ENCODE measurements at regions not wholly inside any gene's neighbourhood (a gene's known extent, or its start where the extent isn't known, plus 50 kb on each side); places are given as distances from the start of the nearest gene placed in this dataset.
"Not testable (repeated sequence)": the region's sequence is repeated elsewhere in the genome, so short reads cannot be mapped to it uniquely, and the experiment has no call there.

DNA sequence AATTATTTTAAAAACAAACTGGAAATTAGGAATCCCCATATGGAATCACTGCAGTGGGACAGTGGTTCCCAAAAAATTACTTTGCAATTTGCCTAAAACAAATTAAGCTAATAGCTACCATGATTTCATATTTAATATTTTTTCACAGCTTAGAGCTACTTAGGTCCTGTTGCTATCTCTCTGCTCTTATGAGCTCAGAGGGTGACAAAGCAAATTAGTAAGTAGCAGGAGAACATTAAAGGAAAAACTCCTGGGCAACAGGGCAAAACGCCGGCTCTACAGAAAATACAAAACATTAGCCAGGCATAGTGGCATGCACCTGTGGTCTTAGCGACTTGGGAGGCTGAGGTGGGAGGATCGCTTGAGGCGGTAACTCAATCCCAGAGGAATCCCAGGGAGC, 83.8 kb upstream of the RPRML start:
- TF ChIP-seq, protein P1, sequence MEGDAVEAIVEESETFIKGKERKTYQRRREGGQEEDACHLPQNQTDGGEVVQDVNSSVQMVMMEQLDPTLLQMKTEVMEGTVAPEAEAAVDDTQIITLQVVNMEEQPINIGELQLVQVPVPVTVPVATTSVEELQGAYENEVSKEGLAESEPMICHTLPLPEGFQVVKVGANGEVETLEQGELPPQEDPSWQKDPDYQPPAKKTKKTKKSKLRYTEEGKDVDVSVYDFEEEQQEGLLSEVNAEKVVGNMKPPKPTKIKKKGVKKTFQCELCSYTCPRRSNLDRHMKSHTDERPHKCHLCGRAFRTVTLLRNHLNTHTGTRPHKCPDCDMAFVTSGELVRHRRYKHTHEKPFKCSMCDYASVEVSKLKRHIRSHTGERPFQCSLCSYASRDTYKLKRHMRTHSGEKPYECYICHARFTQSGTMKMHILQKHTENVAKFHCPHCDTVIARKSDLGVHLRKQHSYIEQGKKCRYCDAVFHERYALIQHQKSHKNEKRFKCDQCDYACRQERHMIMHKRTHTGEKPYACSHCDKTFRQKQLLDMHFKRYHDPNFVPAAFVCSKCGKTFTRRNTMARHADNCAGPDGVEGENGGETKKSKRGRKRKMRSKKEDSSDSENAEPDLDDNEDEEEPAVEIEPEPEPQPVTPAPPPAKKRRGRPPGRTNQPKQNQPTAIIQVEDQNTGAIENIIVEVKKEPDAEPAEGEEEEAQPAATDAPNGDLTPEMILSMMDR (IDR thresholded peaks at IDR 0.05 in 8 of 11, conservative IDR thresholded peaks at IDR 0.05 in 3 of 11): not testable (repeated sequence)
- TF ChIP-seq POLR2A (IDR thresholded peaks at IDR 0.05): not testable (repeated sequence)
